ENCODE measurements at regions not wholly inside any gene's neighbourhood (a gene's known extent, or its start where the extent isn't known, plus 50 kb on each side); places are given as distances from the start of the nearest gene placed in this dataset.

DNA sequence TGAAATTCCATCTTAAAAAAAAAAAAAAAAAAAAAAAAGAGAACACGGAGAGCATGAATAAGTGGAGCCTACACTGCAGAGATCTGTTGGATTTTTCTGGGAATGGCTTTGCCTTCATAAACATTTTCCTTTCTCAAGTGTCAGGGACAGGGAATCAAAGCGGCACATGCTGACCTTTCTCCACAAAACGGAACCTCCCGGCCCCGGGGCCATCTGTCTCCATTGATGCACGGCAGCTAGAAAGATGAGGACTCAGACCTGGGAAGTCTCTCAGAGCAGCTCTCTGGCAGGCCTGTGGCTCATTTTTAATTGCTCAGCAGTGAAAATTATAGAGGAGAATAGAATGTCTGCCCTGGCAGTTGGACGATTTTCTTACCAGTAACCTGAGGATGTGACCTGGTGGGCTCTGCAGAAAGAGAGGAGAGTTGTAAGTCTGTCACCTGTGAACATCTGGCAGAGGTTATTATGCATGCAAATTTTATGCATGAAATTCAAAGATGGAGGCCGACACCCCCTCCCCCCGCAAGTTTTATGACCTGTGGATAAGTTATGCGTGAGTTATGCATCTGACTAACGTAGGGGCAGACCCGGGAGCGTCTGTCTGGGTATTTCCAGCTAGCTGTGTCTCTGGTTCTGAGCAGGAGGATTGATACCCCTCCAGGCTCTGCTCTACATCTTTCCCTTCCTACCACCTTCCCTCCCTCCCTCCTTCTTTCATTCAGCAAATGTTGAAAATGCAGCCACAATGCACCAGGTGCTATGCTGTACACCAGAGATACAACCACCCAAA, 352.5 kb downstream of the CDH26 start:
- H3K27me3 ChIP-seq (ENCODE audit: low read length), result no peaks in the 10 kb centered on the region
- no peaks in the 10 kb centered on the region for H3K9me2 ChIP-seq (replicated peaks; ENCODE audit: insufficient read depth, low read length)
- H3K27ac ChIP-seq (ENCODE audit: low read depth, low read length), result no peak overlapping the region
- no peak overlapping the region for H3K9ac ChIP-seq (ENCODE audit: low read length)
- H3K36me3 ChIP-seq (ENCODE audit: low read length), result no peaks in the 10 kb centered on the region
- H3F3A ChIP-seq (ENCODE audit: insufficient read depth), result no peaks in the 10 kb centered on the region
- H2AFZ ChIP-seq (ENCODE audit: low read depth, low read length, severe bottlenecking), result no peak overlapping the region
- H4K20me1 ChIP-seq (ENCODE audit: low read depth, low read length), result no peaks in the 10 kb centered on the region
- no peaks in the 10 kb centered on the region for H3K79me2 ChIP-seq (ENCODE audit: insufficient read depth, low read length)
- no peak overlapping the region for H3K4me2 ChIP-seq (ENCODE audit: low read depth, low read length, poor library complexity, severe bottlenecking)
- H3K9me3 ChIP-seq (ENCODE audit: insufficient read depth, low read length), result no peaks in the 10 kb centered on the region
- no peak for TF ChIP-seq EZH2phosphoT487 (conservative IDR thresholded peaks at IDR 0.05; ENCODE audit: low read length)
- no peak for TF ChIP-seq CTCF (IDR thresholded peaks at IDR 0.05; ENCODE audit: insufficient read depth, low read length, poor library complexity, severe bottlenecking)
- H3K4me3 ChIP-seq (ENCODE audit: insufficient read depth, low read length, poor library complexity, severe bottlenecking), result no peak overlapping the region

- no peaks in the 10 kb centered on the region for H3K27me3 ChIP-seq (ENCODE audit: low read length)
- no peaks in the 10 kb centered on the region for H3K9me3 ChIP-seq (ENCODE audit: insufficient read depth, low read length)
These were observed 355.0 kb downstream of the CDH26 start for GRCh38 chr20:60313191-60313590.

DNA sequence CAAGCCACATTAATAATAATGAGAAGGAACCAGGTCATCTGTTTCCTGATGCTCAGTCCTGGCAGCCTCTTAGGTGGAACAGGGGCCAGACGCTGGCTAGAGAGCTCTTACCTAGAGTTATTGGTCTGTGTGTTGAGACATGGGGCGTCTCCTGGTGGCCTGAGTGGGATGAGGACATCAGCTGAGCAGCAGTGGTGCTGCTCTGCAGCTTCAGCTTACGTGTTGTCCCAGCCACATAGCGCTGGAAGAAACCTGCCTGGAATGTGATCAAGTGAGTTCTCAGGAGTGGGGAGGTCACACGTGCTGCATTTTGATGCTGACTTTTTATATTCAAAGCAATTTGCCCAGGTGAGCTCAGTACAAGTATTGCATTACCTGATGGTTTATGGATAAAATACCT, 355.4 kb downstream of the CDH26 start:
- Histone ChIP-seq H3K27me3 (ENCODE audit: low read length) (no peaks in the 10 kb centered on the region), H3K9me3 (ENCODE audit: insufficient read depth, low read length) (no peaks in the 10 kb centered on the region)

More at GRCh38 chr20:60313191-60313590, 355.0 kb downstream of the CDH26 start:
- TF ChIP-seq EZH2phosphoT487 (conservative IDR thresholded peaks at IDR 0.05; ENCODE audit: low read length), result no peak
- no peak for TF ChIP-seq CTCF (IDR thresholded peaks at IDR 0.05; ENCODE audit: insufficient read depth, low read length, poor library complexity, severe bottlenecking)
- H4K20me1 ChIP-seq (ENCODE audit: low read depth, low read length), result no peaks in the 10 kb centered on the region
- H3K9ac ChIP-seq (ENCODE audit: low read length), result no peak overlapping the region
- no peak overlapping the region for H3K4me2 ChIP-seq (ENCODE audit: low read depth, low read length, poor library complexity, severe bottlenecking)
- H3K79me2 ChIP-seq (ENCODE audit: insufficient read depth, low read length), result no peaks in the 10 kb centered on the region
- no peaks in the 10 kb centered on the region for H3K36me3 ChIP-seq (ENCODE audit: low read length)
- no peak overlapping the region for H3K4me3 ChIP-seq (ENCODE audit: insufficient read depth, low read length, poor library complexity, severe bottlenecking)
- H3K9me2 ChIP-seq (replicated peaks; ENCODE audit: insufficient read depth, low read length), result no peaks in the 10 kb centered on the region
- H3K27ac ChIP-seq (ENCODE audit: low read depth, low read length), result no peak overlapping the region
- no peaks in the 10 kb centered on the region for H3F3A ChIP-seq (ENCODE audit: insufficient read depth)
- H2AFZ ChIP-seq (ENCODE audit: low read depth, low read length, severe bottlenecking), result no peak overlapping the region

More for the DNA sequence above, 355.4 kb downstream of the CDH26 start:
- no peaks in the 10 kb centered on the region for H3K79me2 ChIP-seq (ENCODE audit: insufficient read depth, low read length)
- H4K20me1 ChIP-seq (ENCODE audit: low read depth, low read length), result no peaks in the 10 kb centered on the region
- no peaks in the 10 kb centered on the region for H3K36me3 ChIP-seq (ENCODE audit: low read length)
- no peak overlapping the region for H2AFZ ChIP-seq (ENCODE audit: low read depth, low read length, severe bottlenecking)
- TF ChIP-seq CTCF (IDR thresholded peaks at IDR 0.05; ENCODE audit: insufficient read depth, low read length, poor library complexity, severe bottlenecking) (no peak), EZH2phosphoT487 (conservative IDR thresholded peaks at IDR 0.05; ENCODE audit: low read length) (no peak)
- H3K27ac ChIP-seq (ENCODE audit: low read depth, low read length), result no peak overlapping the region
- H3F3A ChIP-seq (ENCODE audit: insufficient read depth), result no peaks in the 10 kb centered on the region
- no peak overlapping the region for H3K4me2 ChIP-seq (ENCODE audit: low read depth, low read length, poor library complexity, severe bottlenecking)
- no peak overlapping the region for H3K4me3 ChIP-seq (ENCODE audit: insufficient read depth, low read length, poor library complexity, severe bottlenecking)
- no peak overlapping the region for H3K9ac ChIP-seq (ENCODE audit: low read length)
- no peaks in the 10 kb centered on the region for H3K9me2 ChIP-seq (replicated peaks; ENCODE audit: insufficient read depth, low read length)
